NOMO-1 treated with dmso at 0.1 percent for 144 hours (cell line): ENCODE measurements at regions not wholly inside any gene's neighbourhood (a gene's known extent, or its start where the extent isn't known, plus 50 kb on each side); places are given as distances from the start of the nearest gene placed in this dataset.
"Not testable (repeated sequence)": the region's sequence is repeated elsewhere in the genome, so short reads cannot be mapped to it uniquely, and the experiment has no call there.

Source experiments
- DNase-seq: peaks from one replicate; lab custom pipeline; 2025; ENCODE audit not compliant: unreplicated experiment; lab: John Stamatoyannopoulos, UW

GRCh38 chr10:22875581-22875980 lies 52.3 kb upstream of the ARMC3 start:
- DNase-seq = no peak

DNA sequence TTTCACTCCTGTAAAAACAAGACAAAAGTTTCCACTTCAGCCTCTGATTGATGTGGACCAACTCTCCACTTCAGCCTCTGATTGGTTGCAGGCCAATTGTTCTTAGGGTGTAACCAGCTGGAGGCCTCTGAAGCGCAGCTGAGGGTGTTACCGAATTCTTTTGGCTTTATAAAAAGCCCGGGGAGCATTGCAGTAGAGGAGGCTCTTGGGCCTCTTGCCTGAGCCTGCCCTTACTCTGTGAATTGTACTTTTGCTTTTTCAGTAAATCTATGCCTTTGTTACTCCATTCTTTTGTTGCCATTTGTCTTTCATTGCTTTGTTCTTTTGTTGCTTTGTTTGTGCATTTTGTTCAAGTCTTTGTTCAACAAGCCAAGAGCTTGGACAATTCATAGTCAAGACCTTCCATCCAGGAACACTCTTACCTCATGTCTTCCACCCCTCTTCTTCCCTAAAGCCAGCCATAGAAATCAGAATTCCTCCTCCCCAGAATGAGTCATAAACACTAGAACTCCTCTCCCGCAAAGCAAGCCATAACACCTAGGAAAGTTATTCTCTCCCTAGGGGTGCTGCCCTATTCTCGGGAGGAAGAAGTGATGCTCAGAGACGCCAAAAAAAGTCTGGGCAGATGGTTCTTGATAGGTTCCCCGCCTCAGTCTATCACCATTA lies 53.5 kb upstream of the ARMC3 start:
- DNase-seq = no peak

GRCh38 chr10:22856444-22857074 lies 71.3 kb upstream of the ARMC3 start:
- DNase-seq = no peak

- no peak for DNase-seq
These were observed 72.9 kb upstream of the ARMC3 start for GRCh38 chr10:22854935-22855421.

DNA sequence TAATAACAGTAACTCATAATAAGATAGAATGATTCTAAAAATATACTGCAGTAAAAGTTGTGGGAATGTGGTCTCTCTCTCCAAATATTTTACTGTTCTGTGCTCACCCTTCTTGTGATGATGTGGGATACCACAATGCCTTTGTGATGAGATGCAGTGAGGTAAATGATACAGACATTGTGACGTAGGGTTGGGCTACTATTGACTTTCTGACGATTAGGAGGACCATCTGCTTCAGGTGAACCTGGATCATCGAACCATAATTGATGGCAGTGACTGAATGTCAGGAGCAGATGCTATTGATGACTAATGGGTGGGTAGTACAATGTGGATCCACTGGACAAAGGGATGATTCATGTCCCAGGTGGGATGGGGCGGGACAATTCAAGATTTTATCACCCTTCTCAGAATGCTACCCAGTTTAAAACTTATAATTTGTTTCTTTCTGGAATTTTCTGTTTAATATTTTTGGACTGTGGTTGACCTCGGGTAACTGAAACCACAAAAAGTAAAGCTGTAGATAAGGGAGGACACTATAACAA lies 73.9 kb upstream of the ARMC3 start:
- DNase-seq = no peak

DNA sequence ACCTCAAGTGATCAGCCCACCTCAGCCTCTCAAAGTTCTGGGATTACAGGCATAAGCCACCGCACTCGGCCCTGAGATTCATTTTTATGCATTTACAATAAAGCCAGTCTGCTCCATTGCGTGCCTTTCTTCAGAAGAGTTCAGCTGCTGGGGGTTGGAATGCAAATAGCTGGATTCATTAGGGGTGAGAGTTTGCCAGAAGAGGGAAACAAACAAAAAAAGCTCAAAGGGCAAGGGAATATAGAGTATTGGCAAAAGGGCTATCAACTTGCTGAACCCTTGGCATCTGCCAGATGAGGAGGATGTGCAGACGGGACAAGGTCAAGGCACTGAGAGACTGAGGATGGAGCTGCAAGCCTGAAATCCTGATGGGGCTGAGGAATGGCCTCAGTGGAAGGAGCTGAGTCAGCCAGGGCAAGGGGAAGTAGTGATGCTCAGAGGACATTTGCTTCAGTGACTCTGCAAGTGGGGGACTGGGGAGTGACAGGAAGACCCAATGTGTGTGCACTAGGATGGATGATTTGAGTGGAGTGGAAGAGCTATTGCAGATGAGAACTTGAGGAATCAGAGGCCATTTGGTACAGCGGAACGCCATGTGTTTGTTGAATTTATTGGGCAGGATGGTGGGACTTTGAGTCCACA lies 75.0 kb upstream of the ARMC3 start:
- DNase-seq = no peak

GRCh38 chr10:22851865-22852239 lies 76.0 kb upstream of the ARMC3 start:
- DNase-seq = no peak

- no peak for DNase-seq
These were observed 77.3 kb upstream of the ARMC3 start for GRCh38 chr10:22850541-22850940.

GRCh38 chr10:22849077-22849805 lies 78.6 kb upstream of the ARMC3 start:
- no peak for DNase-seq

GRCh38 chr10:22848509-22848908 lies 79.3 kb upstream of the ARMC3 start:
- no peak for DNase-seq

DNA sequence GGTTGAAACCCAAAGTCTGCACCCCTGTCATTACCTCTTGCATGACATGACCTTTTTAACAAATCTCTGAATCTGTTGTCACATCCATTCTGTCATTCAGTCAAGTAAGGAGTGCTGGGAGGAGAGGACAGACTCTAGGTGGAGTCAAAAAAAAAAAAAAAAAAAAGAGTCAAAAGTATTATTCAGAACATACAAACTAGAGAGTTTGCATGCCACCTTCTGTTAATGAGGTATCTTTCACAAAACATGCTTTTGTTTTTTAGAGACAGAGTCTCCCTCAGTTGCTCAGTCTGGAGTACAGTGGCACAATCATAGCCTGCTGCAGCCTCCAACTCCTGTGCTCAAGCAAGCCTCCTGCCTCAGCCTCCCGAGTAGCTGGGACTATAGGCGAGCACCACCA lies 81.6 kb upstream of the ARMC3 start:
- DNase-seq = no peak

- DNase-seq = no peak
These were observed 88.2 kb upstream of the ARMC3 start for GRCh38 chr10:22839639-22840038.

DNA sequence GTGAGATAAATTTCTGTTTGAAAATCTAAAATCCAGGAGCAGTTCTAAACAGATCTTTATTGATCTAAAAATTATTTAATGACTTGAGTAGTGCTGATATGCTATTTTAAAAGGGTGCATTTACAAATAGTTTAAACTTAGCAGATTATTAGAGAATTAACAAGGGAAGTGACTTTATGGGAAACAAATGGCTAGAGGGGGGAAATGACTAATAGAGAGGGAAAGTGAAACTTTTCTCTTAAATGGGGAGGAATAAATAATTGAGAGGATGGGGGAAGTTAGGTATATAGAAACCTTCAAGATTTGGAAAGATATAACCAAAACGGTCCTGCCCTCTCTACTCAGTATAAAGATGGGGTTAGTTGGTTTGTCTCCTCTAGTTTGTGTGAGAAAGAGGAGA lies 90.1 kb upstream of the ARMC3 start:
- no peak for DNase-seq

- DNase-seq = no peak
These were observed 90.5 kb upstream of the ARMC3 start for GRCh38 chr10:22837351-22837750.

DNA sequence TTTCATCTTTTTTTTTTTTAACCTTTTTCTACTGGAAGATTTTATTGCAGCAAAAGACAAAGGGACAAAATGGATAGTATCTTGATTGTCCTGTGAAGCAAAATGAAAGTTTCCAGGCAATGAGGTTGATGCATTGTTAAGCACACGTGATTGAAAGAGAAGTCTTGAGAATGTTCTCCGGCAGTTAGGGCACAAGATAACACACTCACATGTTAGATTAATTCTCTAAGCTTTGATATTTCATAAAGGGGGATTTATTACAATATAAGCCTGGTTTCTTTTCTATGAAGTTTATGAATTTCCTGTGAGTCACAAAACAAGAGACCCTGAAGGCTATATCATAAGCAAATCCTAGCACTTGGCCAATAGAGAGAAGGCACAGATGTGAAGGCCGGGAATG lies 93.4 kb upstream of the ARMC3 start:
- no peak for DNase-seq

GRCh38 chr10:22833781-22834180 lies 94.1 kb upstream of the ARMC3 start:
- DNase-seq = no peak

DNA sequence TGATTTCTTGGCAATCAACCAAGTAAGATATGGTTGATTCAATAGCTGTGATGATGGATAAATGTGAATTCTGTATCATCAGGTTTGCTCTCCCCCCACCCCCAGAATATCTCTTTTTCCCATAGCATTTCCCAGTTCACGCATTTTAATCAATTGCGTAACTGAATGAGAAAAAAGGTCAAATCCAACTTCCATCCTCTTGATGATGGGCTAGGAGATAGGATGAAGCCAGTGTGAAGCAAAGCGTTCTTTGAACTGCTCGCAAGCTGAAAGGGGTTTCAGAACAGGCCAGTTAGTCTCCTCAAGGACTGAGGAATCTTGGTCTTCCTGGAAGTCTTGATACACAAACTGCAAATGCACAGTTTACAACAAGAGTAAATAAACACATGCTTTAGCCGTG lies 94.5 kb upstream of the ARMC3 start:
- DNase-seq = no peak

DNA sequence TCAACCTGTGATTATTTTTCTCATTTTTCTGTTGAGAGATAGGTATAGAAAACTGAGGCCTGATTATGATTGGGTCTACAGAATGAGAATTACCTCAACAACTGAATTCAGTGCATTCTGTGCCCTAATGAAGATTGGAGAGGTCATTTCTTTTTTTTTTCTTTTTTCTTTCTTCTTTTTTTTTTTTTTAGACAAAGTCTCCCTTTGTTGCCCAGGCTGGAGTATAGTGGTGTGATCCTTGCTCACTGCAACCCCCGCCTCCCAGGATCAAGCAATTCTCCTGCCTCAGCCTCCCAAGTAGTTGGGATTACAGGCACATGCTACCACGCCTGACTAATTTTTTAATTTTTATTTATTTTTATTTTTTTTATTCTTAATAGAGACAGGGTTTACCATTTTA lies 95.0 kb upstream of the ARMC3 start:
- no peak for DNase-seq

DNA sequence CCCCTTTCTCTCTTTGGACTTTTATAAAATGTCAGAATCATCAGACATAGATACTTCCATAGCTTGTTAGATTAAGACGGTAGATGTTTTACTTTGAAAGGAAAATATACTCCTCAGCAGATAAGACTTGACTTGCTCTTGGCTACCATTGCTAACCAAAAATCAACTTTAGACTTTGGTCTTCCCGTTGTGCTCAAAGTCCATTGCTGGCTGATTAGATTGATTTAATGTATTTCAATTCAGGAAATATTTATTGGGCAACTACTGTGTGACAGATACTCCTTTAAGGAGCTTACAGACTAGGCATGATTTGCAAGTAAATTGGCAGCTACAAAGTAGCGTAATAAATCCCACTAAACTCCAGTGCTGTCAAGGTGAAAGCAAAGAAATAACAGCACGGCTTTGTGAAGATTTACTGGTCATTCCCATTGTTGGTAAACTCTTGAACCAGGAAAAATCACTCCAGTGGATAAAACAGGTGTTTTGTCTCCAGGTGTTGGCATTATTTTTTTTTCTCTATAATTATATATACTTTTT lies 95.7 kb upstream of the ARMC3 start:
- no peak for DNase-seq

GRCh38 chr10:22831586-22831985 lies 96.3 kb upstream of the ARMC3 start:
- DNase-seq = no peak

DNA sequence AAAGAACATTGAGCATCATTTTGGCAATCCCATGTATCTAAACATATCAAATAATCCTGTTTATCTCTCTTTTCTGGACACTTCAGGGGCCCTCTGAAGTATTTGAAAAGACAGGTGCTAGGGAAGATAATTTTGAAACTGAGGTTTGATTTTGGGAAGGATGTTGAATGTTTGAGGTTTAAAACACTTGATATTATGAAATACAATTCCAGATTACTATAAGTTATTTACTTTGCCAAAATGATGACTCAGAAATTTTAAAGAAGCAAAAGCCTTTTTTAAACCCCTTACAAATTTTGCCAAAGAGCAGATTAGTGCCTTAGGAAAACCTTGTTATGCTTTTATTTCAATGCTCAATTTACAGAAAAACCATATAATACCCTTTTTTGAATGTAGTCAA lies 99.1 kb upstream of the ARMC3 start:
- DNase-seq = not testable (repeated sequence)
